OCI-LY3 (cell line): ENCODE measurements at regions not wholly inside any gene's neighbourhood (a gene's known extent, or its start where the extent isn't known, plus 50 kb on each side); places are given as distances from the start of the nearest gene placed in this dataset.

Experiments
- H2AFZ ChIP-seq: fragments of 200-600, 300-600 bp; shearing (Covaris generic); 2 replicates; pipeline ENCODE4 v1.6.0; 2014; ENCODE audit warnings: antibody characterized with exemption, low read depth, low read length
- H3K27ac ChIP-seq: fragments of 200-600, 300-600 bp; sonication (generic); 2 replicates; pipeline ENCODE4 v1.5.1; 2014; ENCODE audit warnings: mild to moderate bottlenecking, low read length, moderate library complexity, mixed read lengths
- H3K27me3 ChIP-seq: fragments of 200-600, 300-600 bp; sonication (generic); 2 replicates; pipeline ENCODE4 v1.6.1; 2014; ENCODE audit warnings: low read depth, low read length, mixed read lengths
- H3K36me3 ChIP-seq: fragments of 200-600, 300-600 bp; sonication (generic); replicated peaks from 2 replicates; pipeline ENCODE3; 2014; ENCODE audit warnings: low read depth, low read length, mixed read lengths
- H3K4me1 ChIP-seq: fragments of 300-600, 200-600 bp; sonication (generic); 2 replicates; pipeline ENCODE4 v1.6.1; 2014; ENCODE audit warnings: low read length, mixed read lengths
- H3K4me2 ChIP-seq: fragments of 200-600, 300-600 bp; sonication (generic); 2 replicates; pipeline ENCODE4 v1.6.1; 2014; ENCODE audit warnings: low read length, mixed read lengths
- H3K4me3 ChIP-seq: fragments of 300-600, 200-600 bp; sonication (generic); 2 replicates; pipeline ENCODE4 v1.5.1; 2014; ENCODE audit warnings: antibody characterized with exemption, mild to moderate bottlenecking, low read length, moderate library complexity
- H3K79me2 ChIP-seq: fragments of 300-600, 200-600 bp; shearing (Covaris generic); 2 replicates; pipeline ENCODE4 v1.6.1; 2014; ENCODE audit warnings: mild to moderate bottlenecking, low read length, mixed read lengths
- H3K9ac ChIP-seq: fragments of 300-600, 200-600 bp; shearing (Covaris generic); 2 replicates; pipeline ENCODE4 v1.6.0; 2014; ENCODE audit warnings: mild to moderate bottlenecking, low read length, moderate library complexity
- H3K9me3 ChIP-seq: fragments of 200-600, 300-600 bp; shearing (Covaris generic); 2 replicates; pipeline ENCODE4 v1.6.1; 2014; ENCODE audit warnings: low read length, mixed read lengths; ENCODE audit not compliant: insufficient read depth
- H4K20me1 ChIP-seq: fragments of 200-600, 300-600 bp; sonication (generic); 2 replicates; pipeline ENCODE4 v1.6.1; 2016; ENCODE audit warnings: low read length, mixed read lengths; ENCODE audit not compliant: insufficient read depth
- EZH2phosphoT487 ChIP-seq: fragments of 200-600 bp; shearing (Covaris generic); IDR thresholded peaks from 2 replicates; pipeline ENCODE4 v1.6.1; 2018; ENCODE audit warnings: antibody characterized with exemption, mixed run types, low read depth
- TF ChIP-seq, protein P1 (sequence below): fragments of 200-600, 300-600 bp; sonication (generic); IDR thresholded peaks from 2 replicates; pipeline ENCODE4 v1.5.1; 2014; ENCODE audit warnings: antibody characterized with exemption, low read length, low read depth

DNA sequence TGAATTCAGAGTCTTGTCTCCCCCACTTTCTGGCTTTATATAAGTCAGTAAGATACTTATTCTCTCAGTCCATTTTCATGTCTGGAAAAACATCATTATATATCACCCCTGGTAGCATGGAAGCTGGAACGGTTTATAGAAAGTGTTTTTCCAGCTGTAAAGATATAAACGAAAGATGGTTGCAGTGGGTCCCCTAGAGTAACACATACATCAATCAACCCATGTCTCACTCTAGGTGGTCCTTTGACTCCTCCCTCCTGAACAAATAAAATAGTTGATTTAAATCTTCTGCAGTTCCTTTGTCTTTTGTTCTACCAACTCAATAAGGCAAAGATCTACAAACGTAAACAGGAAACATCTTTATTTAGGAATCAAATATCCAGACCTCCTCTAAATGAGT lies 1306.1 kb upstream of the TENM3 start:
- H2AFZ ChIP-seq = no peak overlapping the region
- TF ChIP-seq, protein P1, sequence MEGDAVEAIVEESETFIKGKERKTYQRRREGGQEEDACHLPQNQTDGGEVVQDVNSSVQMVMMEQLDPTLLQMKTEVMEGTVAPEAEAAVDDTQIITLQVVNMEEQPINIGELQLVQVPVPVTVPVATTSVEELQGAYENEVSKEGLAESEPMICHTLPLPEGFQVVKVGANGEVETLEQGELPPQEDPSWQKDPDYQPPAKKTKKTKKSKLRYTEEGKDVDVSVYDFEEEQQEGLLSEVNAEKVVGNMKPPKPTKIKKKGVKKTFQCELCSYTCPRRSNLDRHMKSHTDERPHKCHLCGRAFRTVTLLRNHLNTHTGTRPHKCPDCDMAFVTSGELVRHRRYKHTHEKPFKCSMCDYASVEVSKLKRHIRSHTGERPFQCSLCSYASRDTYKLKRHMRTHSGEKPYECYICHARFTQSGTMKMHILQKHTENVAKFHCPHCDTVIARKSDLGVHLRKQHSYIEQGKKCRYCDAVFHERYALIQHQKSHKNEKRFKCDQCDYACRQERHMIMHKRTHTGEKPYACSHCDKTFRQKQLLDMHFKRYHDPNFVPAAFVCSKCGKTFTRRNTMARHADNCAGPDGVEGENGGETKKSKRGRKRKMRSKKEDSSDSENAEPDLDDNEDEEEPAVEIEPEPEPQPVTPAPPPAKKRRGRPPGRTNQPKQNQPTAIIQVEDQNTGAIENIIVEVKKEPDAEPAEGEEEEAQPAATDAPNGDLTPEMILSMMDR = no peak
- TF ChIP-seq EZH2phosphoT487 = no peak

DNA sequence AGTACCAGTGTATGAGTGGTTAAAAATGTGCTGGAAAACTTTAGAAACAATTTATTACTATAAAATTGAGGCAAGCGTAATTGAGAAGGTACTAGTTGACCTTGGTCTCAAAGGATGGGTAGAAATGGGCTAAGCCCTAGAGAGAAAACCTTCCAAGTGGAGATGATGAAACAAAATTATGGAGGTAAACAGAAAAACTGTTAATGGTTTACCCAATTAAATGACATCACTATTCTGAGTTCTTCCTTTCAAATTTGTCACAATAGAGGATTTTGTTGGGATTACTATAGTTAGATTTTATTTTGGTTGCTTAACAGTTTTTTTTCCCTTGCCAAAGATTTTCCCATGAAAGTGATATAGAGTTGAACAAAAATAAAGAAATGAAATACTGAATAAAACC lies 1302.5 kb upstream of the TENM3 start:
- H3K27me3 ChIP-seq = no peaks in the 10 kb centered on the region
- no peaks in the 10 kb centered on the region for H3K36me3 ChIP-seq
- no peaks in the 10 kb centered on the region for H4K20me1 ChIP-seq
- TF ChIP-seq, protein P1 = no peak
- TF ChIP-seq EZH2phosphoT487 = no peak
- no peaks in the 10 kb centered on the region for H3K4me1 ChIP-seq
- no peak overlapping the region for H3K4me3 ChIP-seq
- no peak overlapping the region for H3K9ac ChIP-seq
- no peak overlapping the region for H3K27ac ChIP-seq
- no peak overlapping the region for H2AFZ ChIP-seq
- H3K9me3 ChIP-seq = no peaks in the 10 kb centered on the region
- no peaks in the 10 kb centered on the region for H3K79me2 ChIP-seq
- H3K4me2 ChIP-seq = no peak overlapping the region

More for the DNA sequence above, 1306.1 kb upstream of the TENM3 start:
- H3K27ac ChIP-seq = no peak overlapping the region
- no peaks in the 10 kb centered on the region for H3K4me1 ChIP-seq
- no peak overlapping the region for H3K4me3 ChIP-seq
- H3K9ac ChIP-seq = no peak overlapping the region
- no peak overlapping the region for H3K4me2 ChIP-seq
- no peaks in the 10 kb centered on the region for H3K36me3 ChIP-seq
- no peaks in the 10 kb centered on the region for H3K27me3 ChIP-seq
- no peaks in the 10 kb centered on the region for H3K79me2 ChIP-seq
- H3K9me3 ChIP-seq = no peaks in the 10 kb centered on the region
- no peaks in the 10 kb centered on the region for H4K20me1 ChIP-seq

GRCh38 chr4:180942367-180942916 lies 1300.8 kb upstream of the TENM3 start:
- no peak for TF ChIP-seq EZH2phosphoT487
- TF ChIP-seq, protein P1 = no peak
- H3K36me3 ChIP-seq = no peaks in the 10 kb centered on the region
- no peak overlapping the region for H3K27ac ChIP-seq
- no peaks in the 10 kb centered on the region for H4K20me1 ChIP-seq
- no peaks in the 10 kb centered on the region for H3K27me3 ChIP-seq
- H2AFZ ChIP-seq = no peak overlapping the region
- H3K79me2 ChIP-seq = no peaks in the 10 kb centered on the region
- no peaks in the 10 kb centered on the region for H3K4me1 ChIP-seq
- no peak overlapping the region for H3K4me2 ChIP-seq
- no peaks in the 10 kb centered on the region for H3K9me3 ChIP-seq
- no peak overlapping the region for H3K4me3 ChIP-seq
- no peak overlapping the region for H3K9ac ChIP-seq

DNA sequence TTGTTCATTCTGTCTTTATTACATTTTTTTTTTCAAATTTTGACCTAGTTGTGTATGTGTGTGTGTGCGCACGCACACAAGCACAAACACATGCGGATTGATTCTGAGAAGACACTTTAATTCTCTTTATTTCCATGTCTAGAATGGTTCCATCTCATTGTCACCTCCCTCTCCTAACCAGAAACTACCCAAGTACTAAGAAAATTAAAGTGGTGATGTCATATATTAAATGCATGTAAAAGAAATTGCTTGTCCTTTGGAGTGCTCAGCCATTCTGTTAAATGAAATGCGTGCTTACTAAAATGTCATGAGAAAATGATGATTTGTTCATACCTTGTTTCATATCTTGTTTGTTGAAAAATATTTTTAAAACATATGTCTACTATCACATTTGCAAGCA lies 1297.0 kb upstream of the TENM3 start:
- Histone ChIP-seq H3K4me1 (no peaks in the 10 kb centered on the region), H4K20me1 (no peaks in the 10 kb centered on the region), H3K36me3 (no peaks in the 10 kb centered on the region), H3K79me2 (no peaks in the 10 kb centered on the region), H3K9ac (no peak overlapping the region), H2AFZ (no peak overlapping the region), H3K27ac (no peak overlapping the region), H3K9me3 (no peaks in the 10 kb centered on the region), H3K4me2 (no peak overlapping the region), H3K4me3 (no peak overlapping the region), H3K27me3 (no peaks in the 10 kb centered on the region)
- no peak for TF ChIP-seq EZH2phosphoT487
- TF ChIP-seq, protein P1 = no peak
